HG02981 (cell line): ENCODE measurements at regions not wholly inside any gene's neighbourhood (a gene's known extent, or its start where the extent isn't known, plus 50 kb on each side); places are given as distances from the start of the nearest gene placed in this dataset.

Source experiments
- ATAC-seq: cut with Tn5 transposase; IDR thresholded peaks from one replicate; pipeline ENCODE4 v1.9.1; 2021; ENCODE audit warnings: mild to moderate bottlenecking, moderate library complexity; ENCODE audit not compliant: unreplicated experiment

GRCh38 chr13:105960326-105960725 lies 575.1 kb downstream of the EFNB2 start:
- ATAC-seq: no peak

GRCh38 chr13:105959876-105960275 lies 575.6 kb downstream of the EFNB2 start:
- no peak for ATAC-seq

- ATAC-seq: no peak
These were observed 577.6 kb downstream of the EFNB2 start for GRCh38 chr13:105957769-105958438.

- ATAC-seq: no peak
These were observed 578.5 kb downstream of the EFNB2 start for GRCh38 chr13:105956921-105957320.

- ATAC-seq: no peak
These were observed 582.5 kb downstream of the EFNB2 start for GRCh38 chr13:105952973-105953290.

- no peak for ATAC-seq
These were observed 583.1 kb downstream of the EFNB2 start for GRCh38 chr13:105952233-105952972.

- ATAC-seq: no peak
These were observed 587.3 kb downstream of the EFNB2 start for GRCh38 chr13:105948143-105948542.

GRCh38 chr13:105940882-105941281 lies 594.6 kb downstream of the EFNB2 start:
- no peak for ATAC-seq

- no peak for ATAC-seq
These were observed 598.0 kb downstream of the EFNB2 start for GRCh38 chr13:105937451-105937850.

GRCh38 chr13:105936816-105937215 lies 598.6 kb downstream of the EFNB2 start:
- ATAC-seq: no peak

- no peak for ATAC-seq
These were observed 606.0 kb downstream of the EFNB2 start for GRCh38 chr13:105929505-105929904.

GRCh38 chr13:105928901-105929300 lies 606.6 kb downstream of the EFNB2 start:
- ATAC-seq: no peak

- no peak for ATAC-seq
These were observed 607.4 kb downstream of the EFNB2 start for GRCh38 chr13:105928048-105928447.

- no peak for ATAC-seq
These were observed 610.0 kb downstream of the EFNB2 start for GRCh38 chr13:105925496-105925895.

- ATAC-seq: no peak
These were observed 613.8 kb downstream of the EFNB2 start for GRCh38 chr13:105921711-105922110.

GRCh38 chr13:105920370-105920769 lies 615.1 kb downstream of the EFNB2 start:
- no peak for ATAC-seq

GRCh38 chr13:105918842-105919741 lies 616.4 kb downstream of the EFNB2 start:
- ATAC-seq: no peak

GRCh38 chr13:105915146-105915850 lies 620.2 kb downstream of the EFNB2 start:
- no peak for ATAC-seq

GRCh38 chr13:105914291-105915036 lies 621.0 kb downstream of the EFNB2 start:
- ATAC-seq: no peak

GRCh38 chr13:105908586-105908985 lies 626.9 kb downstream of the EFNB2 start:
- ATAC-seq: no peak
